ENCODE measurements at regions not wholly inside any gene's neighbourhood (a gene's known extent, or its start where the extent isn't known, plus 50 kb on each side); places are given as distances from the start of the nearest gene placed in this dataset.

DNA sequence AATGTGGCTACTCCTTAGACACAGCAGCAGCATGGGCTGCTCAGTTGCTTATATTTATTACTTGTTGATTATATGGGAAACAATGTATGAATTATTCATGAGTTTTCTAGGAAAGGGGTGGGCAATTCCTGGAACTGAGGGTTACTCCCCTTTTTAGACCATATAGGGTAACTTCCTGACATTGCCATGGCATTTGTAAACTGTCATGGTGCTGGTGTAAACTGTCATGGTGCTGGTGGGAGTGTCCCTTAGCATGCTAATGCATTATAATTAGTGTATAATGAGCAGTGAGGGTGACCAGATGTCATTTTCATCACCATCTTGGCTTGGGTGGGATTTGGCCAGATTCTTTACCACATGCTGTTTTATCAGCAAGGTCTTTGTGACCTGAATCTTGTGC is 734.6 kb upstream of the PTPRD start:
- TF ChIP-seq, protein P1, sequence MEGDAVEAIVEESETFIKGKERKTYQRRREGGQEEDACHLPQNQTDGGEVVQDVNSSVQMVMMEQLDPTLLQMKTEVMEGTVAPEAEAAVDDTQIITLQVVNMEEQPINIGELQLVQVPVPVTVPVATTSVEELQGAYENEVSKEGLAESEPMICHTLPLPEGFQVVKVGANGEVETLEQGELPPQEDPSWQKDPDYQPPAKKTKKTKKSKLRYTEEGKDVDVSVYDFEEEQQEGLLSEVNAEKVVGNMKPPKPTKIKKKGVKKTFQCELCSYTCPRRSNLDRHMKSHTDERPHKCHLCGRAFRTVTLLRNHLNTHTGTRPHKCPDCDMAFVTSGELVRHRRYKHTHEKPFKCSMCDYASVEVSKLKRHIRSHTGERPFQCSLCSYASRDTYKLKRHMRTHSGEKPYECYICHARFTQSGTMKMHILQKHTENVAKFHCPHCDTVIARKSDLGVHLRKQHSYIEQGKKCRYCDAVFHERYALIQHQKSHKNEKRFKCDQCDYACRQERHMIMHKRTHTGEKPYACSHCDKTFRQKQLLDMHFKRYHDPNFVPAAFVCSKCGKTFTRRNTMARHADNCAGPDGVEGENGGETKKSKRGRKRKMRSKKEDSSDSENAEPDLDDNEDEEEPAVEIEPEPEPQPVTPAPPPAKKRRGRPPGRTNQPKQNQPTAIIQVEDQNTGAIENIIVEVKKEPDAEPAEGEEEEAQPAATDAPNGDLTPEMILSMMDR (IDR thresholded peaks at IDR 0.05): no peak
- no peak for TF ChIP-seq ZFX (IDR thresholded peaks at IDR 0.05; ENCODE audit: borderline replicate concordance)
- H3K27ac ChIP-seq: no peak overlapping the region

DNA sequence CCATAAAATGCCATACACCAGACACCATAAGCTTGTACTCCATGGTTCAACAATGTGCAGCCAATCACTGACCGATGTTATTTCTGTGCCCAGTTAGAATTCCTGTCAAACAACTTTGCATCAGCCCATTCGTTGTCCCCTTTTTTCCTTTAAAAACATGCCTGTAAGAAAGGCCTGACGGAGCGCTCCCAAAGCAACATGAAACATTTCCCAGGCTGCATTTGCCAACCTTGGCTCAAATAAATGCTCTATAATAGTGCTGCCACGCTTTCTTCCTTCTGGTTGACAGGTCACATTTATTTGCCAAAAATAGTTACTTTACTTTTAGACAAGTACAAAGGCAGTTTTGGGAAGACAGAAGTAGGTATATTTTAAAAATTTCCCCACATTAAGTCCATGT is 735.6 kb upstream of the PTPRD start:
- H3K27ac ChIP-seq: no peak overlapping the region
- no peak for TF ChIP-seq ZFX (IDR thresholded peaks at IDR 0.05; ENCODE audit: borderline replicate concordance)
- TF ChIP-seq, protein P1 (IDR thresholded peaks at IDR 0.05): no peak

DNA sequence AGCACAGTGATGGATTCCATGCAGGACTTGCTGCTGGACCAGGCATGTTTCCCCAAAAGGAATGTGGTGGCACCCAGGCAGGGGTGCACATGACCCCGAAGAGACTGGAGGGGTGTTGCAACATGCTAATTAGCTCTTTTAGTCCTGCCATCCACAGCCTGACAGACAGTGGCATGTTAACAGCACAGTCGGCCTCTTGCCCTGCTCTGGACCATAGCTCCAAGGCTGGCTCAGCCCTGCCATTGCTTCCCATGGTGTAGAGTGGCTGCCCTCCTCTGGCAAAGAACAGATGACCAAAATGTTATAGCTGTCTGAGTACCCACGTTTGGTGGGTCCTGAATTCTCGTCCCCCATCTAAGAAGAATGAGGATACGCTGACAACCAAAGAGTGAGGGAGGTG is 736.4 kb upstream of the PTPRD start:
- H3K27ac ChIP-seq: no peak overlapping the region
- TF ChIP-seq, protein P1 (IDR thresholded peaks at IDR 0.05): no peak; the same call in 1 of the 2 replicates
- no peak for TF ChIP-seq ZFX (IDR thresholded peaks at IDR 0.05; ENCODE audit: borderline replicate concordance)

DNA sequence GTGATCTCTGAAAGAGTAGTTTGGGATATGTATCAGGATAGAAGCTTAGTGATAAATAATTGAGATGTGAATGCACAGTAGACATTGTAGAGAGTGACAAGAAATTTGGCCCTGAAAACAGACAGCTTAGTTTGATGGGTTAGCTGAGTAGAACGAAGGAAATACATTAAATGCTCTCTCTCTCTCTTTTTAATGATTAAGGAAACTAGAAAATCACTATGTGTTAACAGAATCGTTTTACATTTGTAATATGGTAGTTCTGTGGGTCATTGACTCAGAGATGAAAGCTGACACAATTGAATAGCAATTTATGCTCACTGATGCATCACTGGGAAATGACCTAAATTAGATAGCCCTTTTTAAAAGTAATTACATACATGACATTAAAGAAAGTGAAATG is 739.8 kb upstream of the PTPRD start:
- H3K27ac ChIP-seq: no peak overlapping the region
- TF ChIP-seq, protein P1 (IDR thresholded peaks at IDR 0.05): no peak
- TF ChIP-seq ZFX (IDR thresholded peaks at IDR 0.05; ENCODE audit: borderline replicate concordance): no peak

DNA sequence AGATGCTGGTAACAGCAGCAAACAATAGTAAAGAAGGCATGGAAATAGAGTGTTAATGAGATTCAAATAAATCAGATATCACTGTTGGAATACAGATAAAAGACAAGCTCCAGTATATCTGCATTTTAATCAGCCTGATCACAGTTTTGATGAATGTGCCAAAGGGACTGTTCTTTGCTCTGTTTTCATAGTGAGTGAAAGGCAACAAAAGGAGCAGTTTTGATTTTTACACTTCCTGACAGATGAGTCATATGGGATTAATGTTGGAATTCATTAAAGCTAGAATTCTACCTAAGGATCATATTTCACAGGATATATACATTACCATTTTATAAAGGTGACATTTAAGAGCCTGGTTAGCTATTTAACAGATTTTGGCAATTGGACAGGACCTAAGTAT is 743.3 kb upstream of the PTPRD start:
- TF ChIP-seq, protein P1 (IDR thresholded peaks at IDR 0.05): no peak
- no peak for TF ChIP-seq ZFX (IDR thresholded peaks at IDR 0.05; ENCODE audit: borderline replicate concordance)
- no peak overlapping the region for H3K27ac ChIP-seq

DNA sequence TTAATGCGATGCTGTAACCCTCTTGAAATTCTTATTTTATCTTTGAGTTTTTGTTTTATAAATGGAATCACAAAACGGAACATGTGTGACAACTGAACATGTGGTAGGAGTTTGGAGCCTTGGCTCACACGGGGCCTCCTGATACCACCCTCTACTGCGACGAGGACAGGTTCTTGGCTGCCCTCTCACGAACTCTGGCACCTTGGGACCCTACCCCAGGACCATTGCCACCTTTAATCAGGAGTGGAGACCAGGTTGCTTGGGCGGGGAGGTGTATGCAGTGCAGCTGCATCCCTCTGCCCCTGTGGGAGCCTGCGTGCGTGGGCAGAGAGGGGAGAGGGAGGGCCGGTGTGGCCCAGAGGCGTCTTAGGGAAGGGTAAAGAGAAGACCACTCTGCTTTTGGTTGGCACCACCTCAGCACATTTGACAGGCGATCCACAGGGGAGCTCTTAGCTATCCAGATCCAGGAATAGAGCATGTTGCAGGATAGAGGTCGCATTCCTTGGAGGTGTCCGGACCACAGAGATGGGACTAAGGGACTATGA is 753.9 kb upstream of the PTPRD start:
- H3K27ac ChIP-seq: no peak overlapping the region
- TF ChIP-seq, protein P1 (IDR thresholded peaks at IDR 0.05): no peak
- TF ChIP-seq ZFX (IDR thresholded peaks at IDR 0.05; ENCODE audit: borderline replicate concordance): no peak

DNA sequence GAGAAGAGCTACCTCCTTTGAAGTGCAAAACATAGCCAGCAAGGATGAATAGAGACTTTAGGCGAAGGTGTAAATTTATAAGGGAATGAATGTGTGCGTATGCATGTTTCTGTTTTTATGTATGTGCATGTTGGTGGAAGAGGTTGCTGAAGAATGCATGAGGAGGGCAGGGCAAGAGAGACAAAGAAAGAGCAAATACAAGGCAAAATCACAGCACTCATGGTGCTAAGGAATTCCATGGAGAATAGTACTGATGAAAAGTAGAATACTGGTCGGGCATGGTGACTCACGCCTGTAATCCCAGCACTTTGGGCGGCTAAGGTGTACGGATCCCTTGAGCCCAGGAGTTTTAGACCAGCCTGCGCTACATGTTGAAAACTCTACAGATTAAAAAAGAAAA is 762.1 kb upstream of the PTPRD start:
- H3K27ac ChIP-seq: no peak overlapping the region
- no peak for TF ChIP-seq ZFX (IDR thresholded peaks at IDR 0.05; ENCODE audit: borderline replicate concordance)
- TF ChIP-seq, protein P1 (IDR thresholded peaks at IDR 0.05): no peak

All from 22Rv1 (cell line).